Hypothalamus (tissue), 51 donors: ENCODE measurements at regions not wholly inside any gene's neighbourhood (a gene's known extent, or its start where the extent isn't known, plus 50 kb on each side); places are given as distances from the start of the nearest gene placed in this dataset.

Experiments used
- DNase-seq, 51 donors: peaks; one replicate each; lab custom pipeline; 2025; lab: John Stamatoyannopoulos, UW

DNA sequence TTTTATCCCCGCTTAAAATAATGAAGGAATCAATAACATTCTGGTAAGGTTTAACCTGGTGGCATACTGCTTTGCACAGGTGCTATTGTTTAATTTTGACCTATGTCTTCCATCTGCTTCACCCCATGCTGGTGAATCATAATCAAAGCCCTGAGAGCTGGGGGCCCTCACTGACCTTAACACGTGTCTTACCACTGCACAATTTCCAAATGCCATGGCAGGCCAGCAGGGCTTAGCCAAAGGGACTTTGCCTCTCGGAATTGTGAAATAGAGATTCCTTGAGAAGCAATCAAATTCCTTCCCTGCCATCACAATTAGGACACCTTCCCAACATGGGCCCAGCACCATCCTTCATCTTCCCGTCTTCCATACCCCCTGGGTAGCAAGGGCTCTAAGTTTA lies 242.6 kb upstream of the THBS1 start:
- no peak for DNase-seq

DNA sequence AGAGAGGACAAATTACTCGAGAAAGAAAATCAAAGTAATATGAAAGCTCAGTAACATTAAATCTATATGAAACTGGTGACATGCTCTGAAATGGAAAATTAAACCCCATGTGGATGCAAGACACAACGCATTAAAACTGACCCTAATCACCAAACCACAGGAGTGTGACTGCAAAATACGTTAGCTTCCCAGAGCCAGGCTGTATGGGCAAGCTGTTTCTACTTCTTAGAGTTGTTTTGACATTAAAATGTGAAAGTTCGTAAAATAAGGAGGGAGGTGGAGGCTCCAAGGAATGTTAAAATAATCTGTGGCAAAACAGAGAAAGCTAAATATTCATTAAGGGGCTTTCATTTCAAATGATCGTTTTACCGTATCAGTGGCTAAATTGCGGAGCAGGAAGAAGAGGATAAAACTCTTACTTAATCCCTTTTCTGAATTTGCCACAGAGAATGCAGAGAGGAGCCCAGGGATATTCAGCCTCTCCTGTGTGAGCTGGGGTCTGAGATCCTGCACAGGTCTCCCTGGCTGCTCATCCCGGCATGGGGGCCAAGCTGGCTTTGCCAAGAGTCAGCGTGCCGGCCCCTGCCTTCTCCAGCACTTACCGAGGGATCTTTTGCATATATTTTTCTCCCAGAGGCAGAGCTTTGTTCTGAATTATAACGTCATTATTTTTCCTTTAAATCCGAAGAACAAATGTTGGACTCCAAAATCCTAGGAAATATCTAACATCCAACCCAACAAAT lies 239.8 kb upstream of the THBS1 start:
- no peak for DNase-seq

DNA sequence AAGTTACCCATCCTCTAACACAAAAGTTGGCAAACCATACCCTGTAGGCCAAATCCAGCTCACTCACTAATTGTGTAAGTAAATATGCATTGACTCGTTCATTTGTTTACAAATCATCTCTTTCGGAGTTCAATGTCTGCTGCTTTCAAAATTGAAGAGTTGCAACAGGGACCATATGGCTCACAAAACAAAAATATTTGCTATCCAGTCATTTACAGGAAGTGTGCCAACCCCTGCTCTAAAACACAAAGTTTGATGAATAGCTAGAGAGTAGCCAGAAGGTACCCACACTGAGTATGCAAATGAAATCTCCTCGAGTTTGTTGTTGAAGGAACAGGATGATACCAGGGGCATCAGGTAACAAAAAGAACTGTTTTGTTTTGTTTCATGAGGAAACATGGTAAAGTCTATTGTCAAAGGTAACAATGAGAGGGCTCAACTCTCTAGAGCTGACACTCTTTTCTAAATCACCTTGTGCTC lies 236.2 kb upstream of the THBS1 start:
- no peak for DNase-seq

DNA sequence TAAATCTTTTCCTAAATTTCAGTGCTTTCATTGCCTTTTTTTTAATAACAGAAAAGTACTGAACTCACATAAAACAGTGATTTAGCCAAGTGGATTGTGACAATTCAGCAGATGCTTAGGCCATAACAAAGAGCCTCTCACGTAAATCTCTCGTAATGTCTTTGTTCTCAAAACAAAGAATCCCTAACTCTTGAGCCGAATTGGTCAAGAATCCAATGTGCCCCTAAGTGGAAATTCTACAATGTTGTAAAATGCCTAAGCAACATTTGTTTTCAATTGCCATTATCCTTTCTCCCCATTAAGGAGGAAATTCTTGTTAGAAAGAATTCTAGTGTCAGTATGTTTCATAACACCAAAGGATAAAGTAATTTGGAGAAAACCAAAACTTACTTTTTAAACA lies 235.7 kb upstream of the THBS1 start:
- DNase-seq: no peak

DNA sequence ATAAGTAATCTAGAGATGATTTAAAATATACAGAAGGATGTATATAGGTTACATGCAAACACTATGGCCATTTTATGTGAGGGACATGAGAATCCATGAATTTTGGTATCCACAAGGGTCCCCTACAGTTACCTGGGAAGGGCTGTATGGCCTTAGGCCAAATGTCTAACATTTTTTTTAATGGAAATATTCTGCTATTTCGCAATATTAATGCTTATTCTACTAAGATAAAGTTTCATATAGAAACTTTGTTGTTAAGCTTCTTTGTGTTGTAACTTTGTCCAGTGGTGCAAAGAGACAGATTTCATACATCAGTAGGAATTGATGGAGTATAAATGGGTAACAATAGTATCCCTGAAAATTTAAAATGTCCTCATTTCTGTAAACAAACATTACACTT lies 233.4 kb upstream of the THBS1 start:
- DNase-seq: no peak

DNA sequence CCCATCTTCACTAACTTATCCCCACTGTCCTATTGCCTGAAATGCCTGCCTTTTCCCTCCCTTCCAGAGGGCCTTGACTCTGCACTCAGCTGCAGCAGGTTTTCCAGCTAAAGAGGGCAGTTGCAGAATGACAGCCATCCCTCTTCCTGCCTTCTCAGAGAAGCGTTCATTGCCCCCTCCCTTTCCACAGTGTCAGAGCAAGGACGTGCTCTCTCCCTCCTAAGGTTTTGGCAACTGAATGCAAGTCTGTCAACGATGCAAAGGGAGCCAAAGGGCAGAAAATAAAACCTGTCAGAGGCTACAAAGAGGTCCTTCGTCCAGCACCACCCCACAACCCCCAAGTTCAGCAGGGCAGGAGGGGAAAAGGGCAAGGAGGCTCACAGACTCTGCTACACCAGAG lies 230.1 kb upstream of the THBS1 start:
- no peak for DNase-seq

DNA sequence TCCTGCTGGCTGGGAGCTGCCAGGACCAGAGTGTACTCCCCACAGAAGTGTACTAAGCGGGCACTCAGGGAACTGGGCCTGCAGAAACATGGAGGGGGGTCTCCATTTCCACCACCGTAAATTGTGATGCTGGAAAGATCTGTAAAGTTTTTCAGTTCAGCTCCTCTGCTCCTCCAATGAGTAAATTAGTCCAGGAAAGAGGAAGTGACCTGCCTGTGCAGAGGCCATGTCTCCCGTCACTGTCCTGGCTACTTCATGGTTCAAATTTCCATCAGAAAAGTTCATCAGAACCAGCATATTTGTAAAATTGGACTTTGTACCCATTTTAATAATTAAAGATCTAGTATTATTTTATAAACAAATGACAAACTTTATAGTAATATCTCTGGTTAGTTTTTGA lies 226.7 kb upstream of the THBS1 start:
- no peak for DNase-seq

DNA sequence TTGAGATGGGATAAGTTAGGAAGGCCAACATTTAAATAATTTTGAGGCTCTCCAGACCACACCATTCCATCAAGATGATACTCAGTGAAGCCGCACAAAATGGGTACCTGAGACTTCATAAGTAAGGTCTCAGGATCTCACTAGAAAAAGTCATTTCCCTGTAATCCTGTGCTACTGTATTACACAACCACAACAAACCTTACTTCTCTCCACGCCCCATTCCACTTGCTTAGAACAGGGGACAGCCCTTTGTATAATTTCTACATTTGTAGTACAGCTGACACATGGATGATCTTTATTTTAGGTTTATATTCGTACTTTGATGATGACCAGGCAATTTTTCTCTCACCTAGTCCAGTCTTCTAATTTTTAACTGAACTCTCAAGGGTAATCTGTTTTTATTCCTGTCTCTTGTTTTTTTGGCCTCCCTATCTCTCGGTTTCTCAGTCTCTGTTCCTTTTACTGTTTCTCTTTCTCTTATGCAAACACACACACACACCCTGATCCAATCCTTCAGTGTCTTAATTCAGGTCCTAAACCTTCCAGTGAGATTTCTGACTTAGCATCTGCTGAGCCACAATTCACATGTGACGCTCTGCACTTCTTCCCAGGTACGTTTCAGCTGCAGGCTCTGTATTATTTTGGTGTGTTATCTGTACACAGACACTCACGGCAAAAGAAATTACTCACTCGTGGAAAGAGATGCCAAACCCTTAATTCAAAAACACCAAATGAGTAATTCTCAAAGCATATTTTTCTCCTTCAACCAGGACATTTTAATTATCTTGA lies 223.2 kb upstream of the THBS1 start:
- DNase-seq: no peak

DNA sequence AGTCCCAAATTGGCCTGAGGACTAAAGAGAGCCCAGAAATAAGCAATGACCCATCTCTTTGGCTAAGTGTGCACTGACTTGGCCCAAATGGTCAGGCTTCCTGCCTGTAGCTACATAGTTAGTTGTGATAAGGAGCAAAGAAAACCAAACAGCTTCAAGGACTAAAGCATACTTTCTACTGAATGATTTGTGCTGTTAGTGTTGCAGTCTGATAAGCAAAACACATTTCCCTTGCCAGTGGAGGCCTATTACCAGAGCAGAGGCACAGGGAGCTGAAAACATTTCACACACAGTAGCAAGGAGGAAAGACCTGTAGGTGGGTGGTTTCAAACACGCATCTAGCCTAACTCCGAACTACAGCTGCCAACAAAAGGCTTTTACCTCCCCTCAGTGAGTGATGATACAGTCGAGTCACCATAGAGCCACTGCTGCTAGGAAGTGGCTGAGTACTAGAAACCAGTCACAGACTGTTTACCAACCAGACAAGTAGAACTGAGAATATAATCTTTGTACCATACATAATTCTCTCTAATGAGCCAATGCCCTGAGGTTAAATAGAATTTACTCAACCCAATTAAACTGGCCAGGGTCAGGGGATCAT lies 222.3 kb upstream of the THBS1 start:
- no peak for DNase-seq

DNA sequence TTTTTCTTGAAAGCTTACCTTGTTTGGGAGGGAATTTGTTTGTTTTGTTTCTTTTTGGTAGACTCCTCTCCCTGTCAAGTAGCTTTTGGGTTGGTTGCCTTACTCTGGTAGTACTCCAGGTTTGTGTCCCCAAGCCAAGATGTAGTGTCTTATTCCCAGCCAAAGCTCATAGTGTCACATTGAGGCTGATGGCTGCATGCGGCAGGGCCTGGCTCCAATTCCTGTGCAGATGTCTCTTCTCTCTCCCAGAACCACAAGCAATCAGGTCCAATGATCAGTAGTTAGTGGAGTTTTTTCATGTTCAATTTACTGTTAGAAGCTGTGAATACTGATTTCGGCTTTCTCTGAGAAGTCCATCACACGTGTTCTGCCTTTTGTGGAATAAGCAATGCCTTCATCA lies 221.1 kb upstream of the THBS1 start:
- DNase-seq: no peak

DNA sequence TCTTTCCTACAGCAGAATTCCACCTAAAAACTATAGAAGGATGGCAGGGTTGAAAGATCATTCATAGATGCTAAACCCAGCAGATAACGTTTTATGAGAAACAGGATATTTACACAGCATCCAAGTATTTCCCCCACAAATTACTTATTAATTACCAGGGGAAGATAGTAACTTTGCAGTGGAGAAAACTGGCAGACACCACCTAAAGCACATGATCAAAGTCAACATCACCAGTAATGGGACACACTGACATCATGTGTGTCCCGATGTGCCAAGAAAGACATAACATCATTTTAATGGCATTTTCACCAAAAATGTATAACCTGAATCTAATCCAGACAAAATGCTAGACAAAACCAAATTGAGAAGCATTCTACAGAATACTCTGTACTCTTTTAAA lies 220.4 kb upstream of the THBS1 start:
- no peak for DNase-seq

DNA sequence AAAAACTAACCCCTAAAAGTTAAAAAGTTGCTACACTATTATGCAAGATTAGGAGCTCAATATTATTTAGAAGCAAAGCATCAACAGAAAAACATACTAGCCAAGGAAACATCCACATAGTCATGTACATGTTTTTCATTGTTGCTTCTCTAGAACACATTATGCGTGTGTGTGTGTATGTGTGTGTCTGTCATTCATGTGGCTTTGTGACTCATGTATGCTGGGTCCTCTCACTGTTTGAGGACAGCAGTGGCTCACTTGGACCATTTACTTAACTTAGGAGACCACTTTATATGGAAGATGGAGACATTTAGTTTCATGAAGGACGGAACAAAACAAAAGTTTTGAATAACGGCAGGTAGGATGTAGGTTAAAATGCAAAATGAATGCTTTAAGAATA lies 219.4 kb upstream of the THBS1 start:
- DNase-seq: no peak

DNA sequence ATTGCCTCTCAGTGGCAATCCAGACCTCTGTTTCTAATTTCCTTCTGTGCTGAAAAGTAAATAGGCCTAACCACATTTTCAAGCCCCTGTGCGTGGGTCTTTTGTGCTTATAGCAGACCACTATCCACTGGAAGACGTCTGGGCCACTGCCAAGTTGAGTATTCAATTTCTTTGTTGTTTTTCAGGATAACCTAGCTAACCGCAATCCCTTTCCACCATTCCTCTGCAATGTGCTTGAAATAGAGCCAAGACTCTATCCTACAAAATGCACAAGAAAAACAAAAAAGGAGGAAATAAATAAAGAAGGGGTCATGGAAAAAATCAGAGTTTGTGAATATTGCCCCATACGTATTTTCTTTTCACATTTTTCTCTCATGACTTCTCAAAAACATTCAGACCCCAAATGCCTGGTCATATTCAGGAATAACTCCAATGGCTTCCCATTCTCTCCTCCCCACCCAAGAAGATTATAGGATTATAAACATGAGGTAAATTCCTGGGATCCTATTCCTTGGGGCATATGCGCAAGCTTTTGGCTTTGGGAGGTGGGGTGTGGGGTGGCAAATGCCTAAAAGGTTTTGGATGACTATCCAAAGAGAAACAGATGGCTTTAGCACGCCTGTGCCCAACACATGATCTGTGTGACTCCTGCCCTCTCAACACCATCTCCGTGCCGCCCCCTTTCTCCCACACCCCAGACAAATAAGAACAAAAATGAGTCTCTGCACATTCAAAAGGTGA lies 217.9 kb upstream of the THBS1 start:
- no peak for DNase-seq

DNA sequence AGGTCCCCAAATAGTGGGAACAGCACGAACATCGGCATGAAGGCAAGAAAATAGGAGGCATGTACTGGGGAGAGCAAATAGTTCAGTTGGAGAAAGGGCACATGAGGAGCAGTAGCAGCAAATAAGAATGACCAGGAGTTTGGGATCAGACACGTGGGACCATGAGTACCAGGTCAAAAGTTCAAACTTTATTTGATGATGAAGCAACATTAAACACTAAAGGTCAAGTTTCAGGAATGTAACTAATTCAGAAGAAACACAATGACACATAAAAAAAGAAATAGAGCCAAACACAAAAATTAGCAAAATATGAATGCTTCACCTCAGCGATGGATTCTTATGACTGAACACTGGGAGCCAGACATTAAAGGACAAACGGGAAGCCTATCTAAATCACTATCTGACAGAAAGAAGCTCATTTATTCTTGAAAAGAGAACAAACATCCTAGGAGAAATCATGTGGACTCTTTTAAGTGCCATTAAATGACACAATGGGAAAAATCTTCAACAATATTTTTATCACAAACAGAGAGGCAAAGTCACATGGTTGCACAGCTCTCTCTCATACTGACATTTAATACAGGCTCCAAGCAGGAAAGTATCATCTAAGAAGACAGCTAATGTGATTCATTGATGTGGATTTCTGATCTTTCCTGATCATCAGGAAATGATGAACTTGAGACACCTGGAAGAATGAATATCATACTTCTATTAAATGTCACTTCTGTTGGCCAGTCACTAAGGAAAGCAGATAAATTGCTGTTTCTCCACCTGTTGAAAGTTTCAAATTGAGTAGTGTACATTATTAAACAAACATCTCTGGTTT lies 216.9 kb upstream of the THBS1 start:
- no peak for DNase-seq

DNA sequence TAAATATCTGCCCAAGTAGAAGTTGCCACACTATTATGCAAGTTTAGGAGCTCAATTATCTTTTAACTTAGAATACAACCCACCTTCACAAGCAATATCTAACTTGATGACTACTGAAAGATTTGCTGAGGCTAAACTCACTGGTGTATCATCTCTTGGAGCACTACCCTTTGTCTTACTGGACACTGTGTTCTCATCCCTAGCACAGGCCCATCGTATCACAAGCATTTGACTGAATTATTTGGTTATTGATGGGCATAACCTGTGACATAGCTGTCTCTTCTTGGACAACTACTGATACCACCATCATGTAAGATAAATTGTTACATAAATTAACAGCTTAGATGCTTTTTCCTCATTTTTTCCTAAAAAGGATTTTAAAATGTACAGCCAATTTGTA lies 216.2 kb upstream of the THBS1 start:
- no peak for DNase-seq

DNA sequence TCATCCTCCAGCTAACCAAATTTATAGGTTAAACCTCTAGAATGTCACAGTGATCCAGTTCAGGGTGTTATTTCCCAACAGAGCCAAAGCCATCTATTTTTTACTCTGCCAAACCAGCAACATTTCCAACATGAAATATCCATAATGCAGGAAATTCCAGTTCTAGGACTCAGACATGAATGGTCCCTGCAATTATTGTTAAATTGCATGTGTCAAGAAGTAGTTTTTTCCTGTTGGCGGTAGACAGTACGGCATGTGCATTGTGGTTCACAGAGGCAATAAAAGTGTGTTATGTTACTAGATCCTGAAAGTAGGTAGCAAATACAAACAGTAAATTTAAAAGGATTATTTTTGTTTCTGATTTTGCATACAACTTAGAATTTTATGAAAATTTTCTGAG lies 215.7 kb upstream of the THBS1 start:
- DNase-seq: no peak

DNA sequence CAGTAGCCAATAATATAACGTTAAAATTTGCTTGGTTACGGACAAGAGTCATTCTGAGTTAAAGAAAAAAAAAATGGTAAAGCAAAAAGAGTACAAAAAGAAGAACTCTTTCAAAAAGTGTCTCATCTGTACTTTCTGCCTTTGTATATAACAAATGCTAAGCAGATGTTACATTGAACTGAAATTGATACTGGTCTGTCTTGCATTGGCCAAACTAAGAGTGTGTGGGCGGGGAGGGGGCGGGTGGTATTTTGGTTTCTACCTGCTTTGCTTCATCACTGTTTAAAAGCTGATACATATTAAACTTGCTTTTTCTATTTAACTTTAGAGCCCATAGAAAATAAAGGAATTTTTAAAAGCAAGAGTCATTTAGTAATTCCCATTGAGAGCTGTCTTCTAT lies 215.0 kb upstream of the THBS1 start:
- no peak for DNase-seq

DNA sequence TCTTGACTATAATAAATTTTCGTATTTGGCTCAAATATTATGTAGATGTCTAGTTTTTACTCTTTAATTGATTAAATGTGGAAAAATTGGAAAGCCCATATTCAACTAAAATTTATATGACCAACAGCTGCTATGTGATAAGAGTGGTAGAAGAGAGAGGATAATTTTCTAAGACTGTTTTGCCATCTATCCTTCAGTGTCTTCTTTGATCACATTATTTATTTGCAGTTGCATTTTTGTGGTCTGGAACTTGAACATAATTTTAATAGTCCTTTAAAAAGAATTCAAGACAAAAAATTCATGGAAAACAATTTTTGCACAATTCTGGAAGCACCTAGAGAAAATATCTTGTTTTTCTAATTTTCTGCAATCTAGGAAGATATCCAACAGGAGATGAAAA lies 213.3 kb upstream of the THBS1 start:
- DNase-seq: no peak

DNA sequence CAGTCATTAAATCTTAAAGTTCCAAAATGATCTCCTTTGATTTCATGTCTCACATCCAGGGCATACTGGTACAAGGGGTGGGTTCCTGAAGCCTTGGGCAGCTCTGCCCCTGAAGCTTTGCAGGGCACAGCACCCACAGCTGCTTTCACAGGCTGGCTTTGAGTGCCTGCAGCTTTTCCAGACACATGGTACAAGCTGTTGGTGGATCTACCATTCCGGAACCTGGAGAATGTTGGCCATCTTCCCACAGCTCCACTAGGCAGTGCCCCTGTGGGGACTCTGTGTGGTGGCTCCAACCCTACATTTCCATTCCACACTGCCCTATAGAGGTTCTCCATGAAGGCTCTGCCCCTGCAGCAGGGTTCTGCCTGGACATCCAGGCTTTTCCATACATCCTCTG lies 211.1 kb upstream of the THBS1 start:
- DNase-seq: no peak

DNA sequence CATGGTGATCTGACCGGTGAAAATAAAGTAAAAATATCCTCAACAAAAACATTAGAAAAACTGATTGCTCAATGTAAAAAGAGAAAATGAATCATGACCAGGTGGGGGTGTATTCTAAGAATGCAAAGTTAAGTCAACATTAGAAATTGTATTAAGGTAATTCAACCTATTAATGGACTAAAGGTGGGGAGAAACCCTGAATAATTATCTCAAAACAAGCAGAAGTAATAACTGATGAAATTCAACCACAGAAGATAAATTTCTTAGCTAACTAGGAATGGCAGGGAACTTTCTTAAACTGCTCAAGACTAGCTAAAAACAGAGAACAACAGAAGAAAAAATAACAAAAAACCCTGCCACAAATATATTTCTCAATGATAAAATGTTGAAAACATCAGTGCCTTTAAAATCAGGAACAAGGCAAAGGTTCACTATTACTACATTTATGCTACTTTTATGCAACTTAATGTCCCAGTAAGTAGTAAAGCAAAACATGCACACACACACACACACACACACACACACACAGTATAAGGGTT lies 204.4 kb upstream of the THBS1 start:
- DNase-seq: no peak
